ENCODE measurements at regions not wholly inside any gene's neighbourhood (a gene's known extent, or its start where the extent isn't known, plus 50 kb on each side); places are given as distances from the start of the nearest gene placed in this dataset.

GRCh38 chr11:42201603-42202148 lies 742.2 kb upstream of the LRRC4C start:
- no peak for FAIRE-seq
- BruUV-seq (replicated peaks), result no TSS peak
- CTCF ChIA-PET, result no interaction called here

More at GRCh38 chr11:42201603-42202148, 742.2 kb upstream of the LRRC4C start:
- no peaks in the 10 kb centered on the region for H4K20me1 ChIP-seq (replicated peaks; ENCODE audit: control insufficient read depth, extremely low read depth, insufficient read depth, low read length)
- H3K4me1 ChIP-seq (ENCODE audit: control insufficient read depth, extremely low read depth, insufficient read depth, low read length), result no peaks in the 10 kb centered on the region
- H3K9me3 ChIP-seq (replicated peaks; ENCODE audit: control insufficient read depth, insufficient read depth, low read length), result no peaks in the 10 kb centered on the region
- no peaks in the 10 kb centered on the region for H3K27me3 ChIP-seq (ENCODE audit: control insufficient read depth in 2 of 2, insufficient read depth in 2 of 2, low read length in 2 of 2)
- H3K27ac ChIP-seq (ENCODE audit: insufficient read depth, low read depth, low read length), result no peak overlapping the region
- H2AFZ ChIP-seq (ENCODE audit: low read depth, low read length), result no peak overlapping the region
- H3K36me3 ChIP-seq (ENCODE audit: control insufficient read depth in 2 of 2, extremely low read depth in 1 of 2, insufficient read depth in 2 of 2, low read length in 2 of 2), result no peaks in the 10 kb centered on the region
- TF ChIP-seq JUN (IDR thresholded peaks at IDR 0.05; ENCODE audit: borderline replicate concordance, insufficient read depth, insufficient read length, low read depth), result no peak
- TF ChIP-seq GATA2 (IDR thresholded peaks at IDR 0.05; ENCODE audit: insufficient read depth, insufficient read length, low read depth, low read length), result no peak
- no peak for TF ChIP-seq CTCF (IDR thresholded peaks at IDR 0.05; ENCODE audit: extremely low read depth in 1 of 2, insufficient read depth in 1 of 2, low read depth in 1 of 2, low read length in 2 of 2)
- no peak for TF ChIP-seq FOS (IDR thresholded peaks at IDR 0.05; ENCODE audit: borderline replicate concordance, insufficient read depth, low read length)
- TF ChIP-seq POLR2A (IDR thresholded peaks at IDR 0.05; ENCODE audit: low read depth, low read length), result no peak
- no peak for TF ChIP-seq MYC (IDR thresholded peaks at IDR 0.05; ENCODE audit: low read depth, low read length)
- TF ChIP-seq MAX (IDR thresholded peaks at IDR 0.05; ENCODE audit: insufficient read depth, insufficient read length), result no peak
- TF ChIP-seq EZH2 (IDR thresholded peaks at IDR 0.05; ENCODE audit: borderline replicate concordance, low read depth, low read length, severe bottlenecking), result no peak
- no peak for TF ChIP-seq POLR2AphosphoS5 (IDR thresholded peaks at IDR 0.05; ENCODE audit: insufficient read depth, low read depth, low read length)
- H3K4me2 ChIP-seq (ENCODE audit: insufficient read depth, low read length), result no peak overlapping the region
- H3K9ac ChIP-seq (replicated peaks; ENCODE audit: extremely low read depth, insufficient read depth, low read length), result no peak overlapping the region
- no peak overlapping the region for H3K4me3 ChIP-seq (replicated peaks in 1 of 3; ENCODE audit: insufficient read depth in 1 of 3, low read depth in 1 of 3, low read length in 3 of 3)
- H3K9me1 ChIP-seq (replicated peaks; ENCODE audit: control insufficient read depth, extremely low read depth, insufficient read depth, low read length), result no peaks in the 10 kb centered on the region
- dilution Hi-C loops (cut with MboI; ENCODE audit: extremely low pct_ligation_motif_present, low sequenced_read_pairs) (no loop called here), intact Hi-C loops (cut with micrococcal nuclease) (no loop called here)
- no peak for DNase-seq (ENCODE audit: low read depth, low spot score)
- POLR2A ChIA-PET, result no interaction called here
- no peaks in the 10 kb centered on the region for H3K79me2 ChIP-seq (ENCODE audit: control insufficient read depth, insufficient read depth, low read length)

All from endothelial cell of umbilical vein (primary cell).